HG03575 (cell line): ENCODE measurements at regions not wholly inside any gene's neighbourhood (a gene's known extent, or its start where the extent isn't known, plus 50 kb on each side); places are given as distances from the start of the nearest gene placed in this dataset.

Experiments used
- ATAC-seq: cut with Tn5 transposase; IDR thresholded peaks from one replicate; pipeline ENCODE4 v1.9.1; 2021; ENCODE audit not compliant: unreplicated experiment, insufficient number of reproducible peaks, low FRiP score; ENCODE audit errors: extremely low read depth

- no peak for ATAC-seq
These were observed 124.5 kb upstream of the GALNT2 start for GRCh38 chr1:229942501-229942900.

DNA sequence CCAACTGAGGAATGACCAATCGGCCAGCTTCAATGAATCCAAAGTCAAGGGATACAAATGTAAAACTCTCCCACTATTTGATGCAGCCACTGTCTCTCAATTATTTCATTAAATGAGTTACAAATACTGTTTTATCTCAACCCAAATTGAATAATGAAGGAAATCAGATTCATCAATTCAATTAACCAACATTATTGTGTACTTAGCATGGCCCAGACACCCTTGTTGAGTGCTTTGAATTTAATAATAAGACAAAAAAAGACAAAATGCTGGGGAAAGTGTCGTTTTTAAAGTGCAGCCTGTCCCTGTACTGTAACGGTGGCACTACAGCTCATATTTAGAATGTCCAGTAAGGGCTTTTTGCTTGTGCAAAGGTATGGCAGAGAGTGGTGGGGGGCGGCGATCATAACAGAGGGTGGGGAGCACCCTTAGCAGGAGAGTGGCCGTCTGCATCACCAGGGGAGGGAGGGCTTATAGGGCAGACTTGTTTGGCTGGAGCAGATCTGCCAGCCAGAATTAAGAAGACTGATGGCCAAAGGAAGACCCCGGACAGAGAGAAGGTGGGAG, 123.8 kb upstream of the GALNT2 start:
- ATAC-seq: no peak

GRCh38 chr1:229943988-229944743, 122.9 kb upstream of the GALNT2 start:
- no peak for ATAC-seq

GRCh38 chr1:229945795-229946194, 121.2 kb upstream of the GALNT2 start:
- no peak for ATAC-seq

- ATAC-seq: no peak
These were observed 119.1 kb upstream of the GALNT2 start for GRCh38 chr1:229947968-229948367.

DNA sequence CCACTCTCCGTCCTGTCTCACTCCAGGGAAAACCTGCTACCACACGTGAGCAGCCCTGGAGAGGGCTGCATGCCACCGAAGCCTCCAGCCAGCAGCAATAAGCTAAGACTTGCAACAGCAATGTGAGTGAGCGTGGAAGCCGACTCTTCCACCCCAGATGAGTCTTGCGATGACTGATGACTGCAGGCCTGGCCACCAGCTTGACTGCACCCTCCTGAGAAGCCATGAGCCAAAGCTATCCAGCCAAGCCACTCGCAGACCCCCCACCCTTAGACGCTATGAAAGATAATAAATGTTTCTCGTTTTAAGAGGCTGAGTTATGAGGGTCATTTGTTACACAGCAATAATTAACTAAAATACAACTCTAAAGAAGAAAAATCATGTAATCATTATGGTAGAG, 118.6 kb upstream of the GALNT2 start:
- ATAC-seq: no peak

DNA sequence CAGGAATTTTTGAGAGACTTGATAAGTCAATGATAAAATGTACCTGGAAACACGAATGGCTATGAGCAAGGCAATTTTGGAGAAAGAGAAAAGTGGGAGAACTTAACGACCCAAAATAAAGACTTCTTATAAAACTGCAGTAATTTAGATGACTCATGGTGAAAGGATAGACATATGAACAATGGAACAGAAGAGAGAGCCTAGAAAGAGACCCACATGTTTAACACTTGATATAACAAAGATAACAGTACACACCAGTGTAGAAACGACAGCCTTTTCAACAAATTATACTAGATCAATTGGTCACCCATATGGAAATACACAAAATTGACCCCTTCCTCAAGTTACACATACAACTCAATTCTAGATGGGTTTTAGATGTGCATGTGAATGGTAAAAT, 117.5 kb upstream of the GALNT2 start:
- ATAC-seq: no peak

GRCh38 chr1:229950020-229950419, 117.0 kb upstream of the GALNT2 start:
- ATAC-seq: no peak

DNA sequence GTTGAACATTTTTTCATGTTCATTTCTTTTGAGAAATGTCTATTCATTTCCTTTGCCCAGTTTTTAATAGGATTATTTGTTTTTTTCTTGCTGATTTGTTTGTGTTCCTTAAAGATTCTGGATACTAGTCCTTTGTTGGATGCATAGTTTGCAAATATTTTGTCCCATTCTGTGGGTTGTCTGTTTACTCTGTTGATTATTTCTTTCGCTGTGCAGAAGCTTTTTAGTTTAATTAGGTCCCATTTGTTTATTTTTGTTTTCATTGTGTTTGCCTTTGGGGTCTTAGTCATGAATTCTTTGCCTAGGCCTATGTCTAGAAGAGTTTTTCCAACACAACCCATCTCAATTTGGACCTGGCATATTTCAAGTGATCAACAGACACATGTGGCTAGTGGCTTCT, 116.1 kb upstream of the GALNT2 start:
- ATAC-seq: no peak

- ATAC-seq: no peak
These were observed 115.0 kb upstream of the GALNT2 start for GRCh38 chr1:229951856-229952534.

DNA sequence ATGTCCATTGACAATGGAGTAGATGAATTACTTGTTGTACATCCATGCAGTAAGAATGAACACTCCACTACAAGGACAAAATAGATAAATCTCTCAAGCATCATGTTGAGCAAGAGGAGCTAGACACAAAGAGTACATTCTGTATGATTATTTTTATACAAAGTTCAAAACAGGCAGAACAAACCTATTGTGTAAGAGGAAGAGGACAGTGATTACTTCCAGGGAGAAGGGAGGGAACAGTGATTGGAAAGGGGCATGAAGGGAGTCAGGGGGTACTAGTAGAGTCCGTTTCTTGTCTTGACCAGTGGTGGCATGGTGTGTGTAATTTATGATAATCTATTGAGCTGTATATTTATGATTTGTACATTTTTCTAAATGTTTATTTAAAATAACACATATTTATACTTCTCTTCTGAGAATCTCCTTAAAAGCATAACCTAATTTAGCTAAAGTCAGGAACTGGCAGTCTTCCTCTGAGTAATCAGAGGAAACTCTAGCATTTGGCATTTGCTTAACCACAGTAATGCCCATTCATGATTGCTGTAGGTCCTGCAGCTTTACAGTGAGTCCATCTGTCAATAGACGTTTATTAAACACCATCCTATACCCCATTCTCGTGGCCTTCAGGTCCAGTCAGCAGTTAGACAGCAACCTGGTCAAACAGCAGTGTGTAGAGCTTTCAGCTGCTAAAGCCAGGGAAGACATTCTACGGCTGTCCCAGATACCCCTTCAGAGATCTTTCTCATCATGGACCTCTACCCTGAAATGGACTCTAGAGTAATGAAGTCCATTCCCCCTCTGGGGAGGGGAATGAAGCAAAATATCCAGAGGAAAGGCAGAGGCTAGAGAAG, 114.1 kb upstream of the GALNT2 start:
- ATAC-seq: no peak

GRCh38 chr1:229953736-229954326, 113.2 kb upstream of the GALNT2 start:
- ATAC-seq: no peak

GRCh38 chr1:229964281-229964680, 102.8 kb upstream of the GALNT2 start:
- no peak for ATAC-seq

- ATAC-seq: no peak
These were observed 96.3 kb upstream of the GALNT2 start for GRCh38 chr1:229970714-229971113.

GRCh38 chr1:229971141-229971540, 95.9 kb upstream of the GALNT2 start:
- no peak for ATAC-seq

DNA sequence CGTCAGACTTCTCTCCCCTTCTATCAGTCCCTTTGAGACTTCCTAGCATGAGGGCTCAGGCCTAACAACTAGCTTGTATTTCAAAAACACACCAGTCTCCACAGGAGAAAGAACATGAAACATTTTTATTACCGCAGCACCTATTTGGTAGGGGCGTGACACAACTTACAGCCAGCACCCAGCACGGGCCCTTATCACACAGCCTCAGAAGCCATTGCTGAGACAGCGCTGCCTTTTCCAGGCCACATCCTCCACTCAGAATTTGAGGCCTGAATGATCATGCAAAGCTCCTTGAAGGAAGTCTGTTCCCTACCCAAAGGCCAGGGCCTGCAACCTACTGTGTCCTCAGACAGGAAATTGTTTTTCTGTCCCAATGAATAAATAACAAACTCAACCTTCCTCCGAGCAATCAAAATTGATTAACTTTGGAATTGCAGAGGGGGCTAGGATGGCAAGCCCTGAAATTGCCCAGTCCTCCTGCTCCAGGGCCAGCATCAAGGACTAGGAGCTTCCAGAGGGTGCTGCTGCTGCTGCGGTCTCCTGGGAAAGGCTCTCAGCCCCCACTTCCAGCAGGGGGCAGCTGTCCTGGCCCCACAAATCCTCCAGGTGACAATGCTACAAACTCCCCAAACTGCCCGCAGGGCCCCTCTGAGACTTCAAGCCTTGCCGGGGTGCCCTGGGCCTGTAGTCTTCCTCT, 94.3 kb upstream of the GALNT2 start:
- ATAC-seq: no peak

- ATAC-seq: no peak
These were observed 93.8 kb upstream of the GALNT2 start for GRCh38 chr1:229973297-229973612.

GRCh38 chr1:229975047-229975446, 92.0 kb upstream of the GALNT2 start:
- no peak for ATAC-seq

- no peak for ATAC-seq
These were observed 87.0 kb upstream of the GALNT2 start for GRCh38 chr1:229980009-229980408.
